ENCODE measurements at regions not wholly inside any gene's neighbourhood (a gene's known extent, or its start where the extent isn't known, plus 50 kb on each side); places are given as distances from the start of the nearest gene placed in this dataset.

DNA sequence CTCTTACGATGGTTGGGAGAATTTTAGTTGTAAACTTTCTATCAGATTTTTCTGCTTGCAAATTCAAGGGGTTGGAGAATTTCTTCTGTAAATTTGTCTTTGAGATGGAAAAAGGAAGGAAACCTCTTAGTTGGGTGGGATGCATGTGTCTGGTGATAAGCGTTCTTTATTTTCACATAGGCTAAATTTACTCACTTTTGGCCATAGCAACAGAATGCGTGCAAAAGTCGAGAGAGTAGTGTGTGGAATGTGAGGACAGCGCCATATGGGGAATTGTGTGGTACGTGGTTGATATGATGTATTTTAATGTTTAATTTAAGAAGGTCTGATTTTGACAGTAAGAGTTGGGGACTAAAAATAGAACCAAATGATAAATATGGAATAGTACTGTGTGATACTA is 282.2 kb downstream of the TAF11L14 start:
- TF ChIP-seq, protein P1, sequence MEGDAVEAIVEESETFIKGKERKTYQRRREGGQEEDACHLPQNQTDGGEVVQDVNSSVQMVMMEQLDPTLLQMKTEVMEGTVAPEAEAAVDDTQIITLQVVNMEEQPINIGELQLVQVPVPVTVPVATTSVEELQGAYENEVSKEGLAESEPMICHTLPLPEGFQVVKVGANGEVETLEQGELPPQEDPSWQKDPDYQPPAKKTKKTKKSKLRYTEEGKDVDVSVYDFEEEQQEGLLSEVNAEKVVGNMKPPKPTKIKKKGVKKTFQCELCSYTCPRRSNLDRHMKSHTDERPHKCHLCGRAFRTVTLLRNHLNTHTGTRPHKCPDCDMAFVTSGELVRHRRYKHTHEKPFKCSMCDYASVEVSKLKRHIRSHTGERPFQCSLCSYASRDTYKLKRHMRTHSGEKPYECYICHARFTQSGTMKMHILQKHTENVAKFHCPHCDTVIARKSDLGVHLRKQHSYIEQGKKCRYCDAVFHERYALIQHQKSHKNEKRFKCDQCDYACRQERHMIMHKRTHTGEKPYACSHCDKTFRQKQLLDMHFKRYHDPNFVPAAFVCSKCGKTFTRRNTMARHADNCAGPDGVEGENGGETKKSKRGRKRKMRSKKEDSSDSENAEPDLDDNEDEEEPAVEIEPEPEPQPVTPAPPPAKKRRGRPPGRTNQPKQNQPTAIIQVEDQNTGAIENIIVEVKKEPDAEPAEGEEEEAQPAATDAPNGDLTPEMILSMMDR (IDR thresholded peaks at IDR 0.05; ENCODE audit: poor library complexity) = no peak
- no peak for TF ChIP-seq EZH2 (IDR thresholded peaks at IDR 0.05; ENCODE audit: borderline replicate concordance)
